ENCODE measurements at regions not wholly inside any gene's neighbourhood (a gene's known extent, or its start where the extent isn't known, plus 50 kb on each side); places are given as distances from the start of the nearest gene placed in this dataset.

- DNase-seq, result no peak
- H3K27ac Mint-ChIP-seq, result no peak overlapping the region
- H3K27ac ChIP-seq (ENCODE audit: low read depth, low read length), result no peak overlapping the region
- TF ChIP-seq CTCF (conservative IDR thresholded peaks at IDR 0.05), result no peak
- H3K27me3 Mint-ChIP-seq (ENCODE audit: insufficient read depth), result no peaks in the 10 kb centered on the region
- H3K36me3 ChIP-seq (ENCODE audit: control insufficient read depth, insufficient read depth, low read length), result no peaks in the 10 kb centered on the region
- no peaks in the 10 kb centered on the region for H3K27me3 ChIP-seq (ENCODE audit: control insufficient read depth, insufficient read depth, low read length, poor library complexity, severe bottlenecking)
- WGBS, 2 experiments (ENCODE audit: insufficient coverage in 1 of 2, insufficient read length in 1 of 2), result 90% methylated on average over 1 of the region's 1 CpG; no CpG with 5 or more reads in 1 of the 2 experiments
- no peak overlapping the region for H3K4me3 Mint-ChIP-seq
- peaks cover 19% of the 10 kb centered on the region for H3K4me1 ChIP-seq (ENCODE audit: control insufficient read depth, insufficient read depth, low read length)
- no peak overlapping the region for H3K9ac ChIP-seq (ENCODE audit: extremely low read depth, low read length, poor library complexity, severe bottlenecking)
- H3K36me3 Mint-ChIP-seq (ENCODE audit: low read depth), result no peaks in the 10 kb centered on the region
- no peaks in the 10 kb centered on the region for H3K9me3 ChIP-seq (ENCODE audit: control insufficient read depth, low read length)
- H3K4me1 Mint-ChIP-seq, result peaks cover 39% of the 10 kb centered on the region
- H3K4me3 ChIP-seq (ENCODE audit: low read length), result no peak overlapping the region
- H3K9me3 Mint-ChIP-seq, result no peaks in the 10 kb centered on the region
Measured at GRCh38 chr6:103538381-103538780, 1321.3 kb downstream of the HACE1 start.

- H3K27me3 Mint-ChIP-seq (ENCODE audit: insufficient read depth), result no peaks in the 10 kb centered on the region
- no peak overlapping the region for H3K27ac ChIP-seq (ENCODE audit: low read depth, low read length)
- no peak overlapping the region for H3K9ac ChIP-seq (ENCODE audit: extremely low read depth, low read length, poor library complexity, severe bottlenecking)
- H3K4me3 ChIP-seq (ENCODE audit: low read length), result no peak overlapping the region
- H3K27me3 ChIP-seq (ENCODE audit: control insufficient read depth, insufficient read depth, low read length, poor library complexity, severe bottlenecking), result no peaks in the 10 kb centered on the region
- no peaks in the 10 kb centered on the region for H3K36me3 Mint-ChIP-seq (ENCODE audit: low read depth)
- no peaks in the 10 kb centered on the region for H3K36me3 ChIP-seq (ENCODE audit: control insufficient read depth, insufficient read depth, low read length)
- H3K9me3 ChIP-seq (ENCODE audit: control insufficient read depth, low read length), result no peaks in the 10 kb centered on the region
- WGBS, 2 experiments (ENCODE audit: insufficient coverage in 1 of 2, insufficient read length in 1 of 2), result 91 to 100% methylated on average over 1 to 2 of the region's 2 CpGs
- TF ChIP-seq CTCF (conservative IDR thresholded peaks at IDR 0.05), result no peak
- H3K4me3 Mint-ChIP-seq, result no peak overlapping the region
- H3K4me1 ChIP-seq (ENCODE audit: control insufficient read depth, insufficient read depth, low read length), result peaks cover 19% of the 10 kb centered on the region
- no peaks in the 10 kb centered on the region for H3K9me3 Mint-ChIP-seq
- H3K4me1 Mint-ChIP-seq, result peaks cover 49% of the 10 kb centered on the region
- peak overlapping the region; percentile 24 for H3K27ac Mint-ChIP-seq
- no peak for DNase-seq
Measured at GRCh38 chr6:103534814-103535213, 1324.9 kb downstream of the HACE1 start.

GRCh38 chr6:103534095-103534494 lies 1325.6 kb downstream of the HACE1 start:
- peaks cover 49% of the 10 kb centered on the region for H3K4me1 Mint-ChIP-seq
- Histone ChIP-seq H3K27me3 (ENCODE audit: control insufficient read depth, insufficient read depth, low read length, poor library complexity, severe bottlenecking) (no peaks in the 10 kb centered on the region), H3K27ac (ENCODE audit: low read depth, low read length) (no peak overlapping the region), H3K4me3 (ENCODE audit: low read length) (no peak overlapping the region), H3K9me3 (ENCODE audit: control insufficient read depth, low read length) (no peaks in the 10 kb centered on the region), H3K9ac (ENCODE audit: extremely low read depth, low read length, poor library complexity, severe bottlenecking) (no peak overlapping the region), H3K4me1 (ENCODE audit: control insufficient read depth, insufficient read depth, low read length) (peaks cover 19% of the 10 kb centered on the region), H3K36me3 (ENCODE audit: control insufficient read depth, insufficient read depth, low read length) (no peaks in the 10 kb centered on the region)
- no peaks in the 10 kb centered on the region for H3K36me3 Mint-ChIP-seq (ENCODE audit: low read depth)
- WGBS, 2 experiments (ENCODE audit: insufficient coverage in 1 of 2, insufficient read length in 1 of 2), result 54% methylated on average over 1 of the region's 1 CpG; no CpG with 5 or more reads in 1 of the 2 experiments
- no peak for TF ChIP-seq CTCF (conservative IDR thresholded peaks at IDR 0.05)
- peak overlapping the region; percentile 24 for H3K27ac Mint-ChIP-seq
- H3K27me3 Mint-ChIP-seq (ENCODE audit: insufficient read depth), result no peaks in the 10 kb centered on the region
- DNase-seq, result peak; percentile 44
- no peaks in the 10 kb centered on the region for H3K9me3 Mint-ChIP-seq
- no peak overlapping the region for H3K4me3 Mint-ChIP-seq
